GM12878 (cell line): ENCODE measurements at regions not wholly inside any gene's neighbourhood (a gene's known extent, or its start where the extent isn't known, plus 50 kb on each side); places are given as distances from the start of the nearest gene placed in this dataset.

Experiments
- ATAC-seq: fragments of 200-7000 bp; cut with Tn5 transposase; 3 replicates; pipeline ENCODE4 v1.9.1; 2020; ENCODE audit warnings: mild to moderate bottlenecking, moderate library complexity
- BruUV-seq: library from RNA; stranded (reverse); fragments of 400-500 nt; replicated peaks from 2 replicates; lab custom pipeline; 2021; lab: Mats Ljungman, UMichigan
- CTCF ChIA-PET: fragments of 300-600 bp; sonication (Branson Sonifier 250); formaldehyde crosslinking; extraction: SDS; loops from one replicate; lab custom pipeline; 2021; ENCODE audit warnings: inconsistent platforms; lab: Yijun Ruan, JAX
- POLR2A ChIA-PET: fragments of 350-600 bp; formaldehyde crosslinking; extraction: SDS; loops from one replicate; lab custom pipeline; 2021; ENCODE audit warnings: inconsistent platforms; lab: Charles Lee
- RAD21 ChIA-PET: fragments of 300-600 bp; sonication (Branson Sonifier 250); formaldehyde crosslinking; loops from one replicate; lab custom pipeline; 2023; ENCODE audit warnings: antibody characterized with exemption; ENCODE audit not compliant: unreplicated experiment; lab: Charles Lee
- SMC1A ChIA-PET: fragments of 300-600 bp; sonication (Branson Sonifier 250); formaldehyde crosslinking; loops from one replicate; lab custom pipeline; 2023; ENCODE audit not compliant: unreplicated experiment, uncharacterized antibody; lab: Charles Lee
- DNase-seq: peaks from one replicate; pipeline ENCODE4 v3.0.0-alpha.2; 2011; ENCODE audit warnings: low read depth, low spot score
- FAIRE-seq: peaks from 3 replicates; lab custom pipeline; 2011; peaks lifted over from hg19 to GRCh38; lab: Jason Lieb, UNC
- H2AFZ ChIP-seq: 2 replicates; pipeline ENCODE4 v1.6.0; 2011; ENCODE audit warnings: low read depth, low read length, control low read depth; ENCODE audit not compliant: control insufficient read depth
- H3K27ac ChIP-seq: 2 replicates; pipeline ENCODE4 v1.5.1; 2011; ENCODE audit warnings: control low read depth; ENCODE audit not compliant: control insufficient read depth, insufficient read depth
- H3K27me3 ChIP-seq, 2 experiments: replicated peaks in 1 of 2; 2 replicates each; pipeline versions ENCODE4 v1.6.0 to v1.6.1; 2011; ENCODE audit warnings: low read length in 1 of 2; ENCODE audit not compliant: control insufficient read depth in 2 of 2, insufficient read depth in 2 of 2
- H3K36me3 ChIP-seq, 2 experiments: 2 replicates each; pipeline ENCODE4 v1.5.1; 2011; ENCODE audit warnings: low read length in 1 of 2; ENCODE audit not compliant: control insufficient read depth in 2 of 2, insufficient read depth in 2 of 2
- H3K4me1 ChIP-seq: 2 replicates; pipeline ENCODE4 v1.6.1; 2011; ENCODE audit warnings: mild to moderate bottlenecking, low read length, moderate library complexity, mixed read lengths; ENCODE audit not compliant: control insufficient read depth, insufficient read depth
- H3K4me2 ChIP-seq: 2 replicates; pipeline ENCODE4 v1.6.0; 2011; ENCODE audit warnings: control low read depth; ENCODE audit not compliant: control insufficient read depth, insufficient read depth
- H3K4me3 ChIP-seq: fragments of 200-600 bp; sonication (generic); 2 replicates; pipeline ENCODE4 v1.5.1; 2016
- H3K79me2 ChIP-seq: 2 replicates; pipeline ENCODE4 v1.6.0; 2011; ENCODE audit warnings: low read length; ENCODE audit not compliant: control insufficient read depth, insufficient read depth
- H3K9ac ChIP-seq: 2 replicates; pipeline ENCODE4 v1.8.0; 2011; ENCODE audit warnings: low read length, control low read depth, mixed read lengths; ENCODE audit not compliant: control insufficient read depth, insufficient read depth
- H3K9me3 ChIP-seq: replicated peaks from 3 replicates; pipeline ENCODE4 v1.5.1; 2011; ENCODE audit warnings: mild to moderate bottlenecking, low read length; ENCODE audit not compliant: control insufficient read depth, insufficient read depth
- H4K20me1 ChIP-seq: 2 replicates; pipeline ENCODE4 v1.6.0; 2011; ENCODE audit not compliant: control insufficient read depth, insufficient read depth
- E2F8 ChIP-seq: fragments of 450-650 bp; IDR thresholded peaks from 2 replicates; pipeline ENCODE4 v1.6.1; 2018; ENCODE audit warnings: mild to moderate bottlenecking, low read depth, moderate library complexity; ENCODE audit not compliant: partially characterized antibody
- ZBTB33 ChIP-seq: fragments of 450-650 bp; IDR thresholded peaks from 2 replicates; pipeline ENCODE4 v1.6.1; 2017; ENCODE audit warnings: mild to moderate bottlenecking
- WGBS: methylation state at CpG from one replicate; pipeline ENCODE4 v1.1.6; 2016; ENCODE audit warnings: low lambda C conversion rate; ENCODE audit not compliant: insufficient replicate concordance, insufficient coverage; ENCODE audit errors: missing lambda C conversion rate; 5-methylcytosine and 5-hydroxymethylcytosine counted together
- in situ Hi-C: fragments of 300-500 bp; cut with MboI; formaldehyde crosslinking; loops from 9 replicates; pipeline ENCODE4 v1.14.3; 2018; ENCODE audit warnings: mixed read lengths
- intact Hi-C: fragments of 100-400 bp; cut with micrococcal nuclease; formaldehyde crosslinking; loops from one replicate; pipeline ENCODE4 v1.14.2; 2022; ENCODE audit not compliant: unreplicated experiment

GRCh38 chr10:6657669-6658068 is 77.6 kb upstream of the PRKCQ start:
- TF ChIP-seq E2F8 = no peak
- TF ChIP-seq ZBTB33 = no peak
- 30% methylated on average over 1 of the region's 1 CpG for WGBS
- Histone ChIP-seq H3K9me3 (no peaks in the 10 kb centered on the region), H3K4me1 (no peaks in the 10 kb centered on the region), H3K79me2 (no peaks in the 10 kb centered on the region), H4K20me1 (no peaks in the 10 kb centered on the region), H3K27ac (no peak overlapping the region), H3K36me3 (no peaks in the 10 kb centered on the region), H3K4me2 (no peak overlapping the region), H3K27me3 (peaks cover 0 to 2% of the 10 kb centered on the region in 2 experiments; a peak in 3 of 4 replicates), H3K4me3 (no peak overlapping the region), H2AFZ (no peak overlapping the region), H3K9ac (no peak overlapping the region)
- no peak for DNase-seq
- ATAC-seq = no peak
- FAIRE-seq = no peak
- CTCF ChIA-PET = interaction anchor here (1.4 to 2.2 kb wide), 2 partner anchors 10 to 76 kb away, joined by 5 to 6 read pairs; no protein-coding TSS in a partner anchor
- POLR2A ChIA-PET = interaction anchor here (0.6 kb wide), 1 partner anchor 167 kb away, joined by 3 read pairs; no protein-coding TSS in a partner anchor
- RAD21 ChIA-PET = no interaction called here
- in situ Hi-C loops = loop anchor here (25.0 kb wide), 1 partner anchor 755 kb away; the partner anchor contains the start of gene SFMBT2
- intact Hi-C loops = no loop called here
- no TSS peak for BruUV-seq
- SMC1A ChIA-PET = interaction anchor here (1.4 kb wide), 2 partner anchors 10 to 21 kb away, joined by 4 to 6 read pairs; no protein-coding TSS in a partner anchor
